GM12865 (cell line): ENCODE measurements at regions not wholly inside any gene's neighbourhood (a gene's known extent, or its start where the extent isn't known, plus 50 kb on each side); places are given as distances from the start of the nearest gene placed in this dataset.

Experiments
- DNase-seq: peaks from one replicate; pipeline ENCODE4 v3.0.0; 2010; ENCODE audit warnings: low read depth
- H3K4me3 ChIP-seq: 2 replicates; pipeline ENCODE4 v1.5.1; 2011; ENCODE audit warnings: mild to moderate bottlenecking, low read depth, low read length, control low read depth
- CTCF ChIP-seq: IDR thresholded peaks from 2 replicates; pipeline ENCODE4 v1.5.1; 2011; ENCODE audit warnings: low read length, control low read depth, low read depth, inconsistent platforms; ENCODE audit not compliant: insufficient read depth; ENCODE audit errors: missing control alignments

- TF ChIP-seq CTCF: no peak
- H3K4me3 ChIP-seq: no peak overlapping the region
- no peak for DNase-seq
These were observed 1097.8 kb downstream of the PCDH17 start for GRCh38 chr13:58729361-58729760.

GRCh38 chr13:58744686-58745085, 1113.1 kb downstream of the PCDH17 start:
- DNase-seq: no peak
- TF ChIP-seq CTCF: no peak
- no peak overlapping the region for H3K4me3 ChIP-seq

- no peak for DNase-seq
- TF ChIP-seq CTCF: no peak
- no peak overlapping the region for H3K4me3 ChIP-seq
These were observed 1136.0 kb downstream of the PCDH17 start for GRCh38 chr13:58767566-58767965.

GRCh38 chr13:58773280-58773859, 1141.8 kb downstream of the PCDH17 start:
- TF ChIP-seq CTCF: no peak
- no peak overlapping the region for H3K4me3 ChIP-seq
- DNase-seq: no peak

GRCh38 chr13:58782736-58783135, 1151.2 kb downstream of the PCDH17 start:
- no peak overlapping the region for H3K4me3 ChIP-seq
- TF ChIP-seq CTCF: no peak
- DNase-seq: no peak

- DNase-seq: no peak
- no peak for TF ChIP-seq CTCF
- no peak overlapping the region for H3K4me3 ChIP-seq
These were observed 1161.3 kb downstream of the PCDH17 start for GRCh38 chr13:58792854-58793253.

GRCh38 chr13:58795715-58796114, 1164.2 kb downstream of the PCDH17 start:
- no peak overlapping the region for H3K4me3 ChIP-seq
- DNase-seq: no peak
- no peak for TF ChIP-seq CTCF
